ENCODE measurements at regions not wholly inside any gene's neighbourhood (a gene's known extent, or its start where the extent isn't known, plus 50 kb on each side); places are given as distances from the start of the nearest gene placed in this dataset.

- H3K9me3 Mint-ChIP-seq: peaks cover 5 to 8% of the 10 kb centered on the region in 2 donors
- no peak for ATAC-seq (replicated peaks)
- H3K4me3 Mint-ChIP-seq: no peak overlapping the region
- no peaks in the 10 kb centered on the region for H3K4me1 Mint-ChIP-seq (ENCODE audit: low read depth in 2 of 2)
- no peak overlapping the region for H3K27ac Mint-ChIP-seq
- no peak for DNase-seq
- no peaks in the 10 kb centered on the region for H3K36me3 Mint-ChIP-seq (ENCODE audit: insufficient read depth)
- H3K27me3 Mint-ChIP-seq: no peaks in the 10 kb centered on the region
These were observed 950.3 kb upstream of the ADGRL3 start for GRCh38 chr4:60249784-60250183.

GRCh38 chr4:60250657-60251056 lies 949.5 kb upstream of the ADGRL3 start:
- Mint-ChIP-seq H3K27ac (no peak overlapping the region), H3K9me3 (peaks cover 7 to 8% of the 10 kb centered on the region in 2 donors), H3K27me3 (no peaks in the 10 kb centered on the region), H3K4me3 (no peak overlapping the region), H3K4me1 (ENCODE audit: low read depth in 2 of 2) (no peaks in the 10 kb centered on the region), H3K36me3 (ENCODE audit: insufficient read depth) (no peaks in the 10 kb centered on the region)
- ATAC-seq (replicated peaks) (no peak), DNase-seq (no peak)

GRCh38 chr4:60259781-60260180 lies 940.3 kb upstream of the ADGRL3 start:
- peaks cover 0 to 8% of the 10 kb centered on the region in 2 donors for H3K9me3 Mint-ChIP-seq
- DNase-seq (no peak), ATAC-seq (replicated peaks) (no peak)
- H3K27me3 Mint-ChIP-seq: no peaks in the 10 kb centered on the region
- no peak overlapping the region for H3K27ac Mint-ChIP-seq
- H3K4me3 Mint-ChIP-seq: no peak overlapping the region
- H3K4me1 Mint-ChIP-seq (ENCODE audit: low read depth in 2 of 2): no peaks in the 10 kb centered on the region
- H3K36me3 Mint-ChIP-seq (ENCODE audit: insufficient read depth): no peaks in the 10 kb centered on the region

- Mint-ChIP-seq H3K9me3 (peaks cover 5 to 12% of the 10 kb centered on the region in 2 donors), H3K4me1 (ENCODE audit: low read depth in 2 of 2) (no peaks in the 10 kb centered on the region), H3K4me3 (no peak overlapping the region), H3K27me3 (no peaks in the 10 kb centered on the region), H3K27ac (no peak overlapping the region), H3K36me3 (ENCODE audit: insufficient read depth) (no peaks in the 10 kb centered on the region)
- DNase-seq (no peak), ATAC-seq (replicated peaks) (no peak)
These were observed 933.6 kb upstream of the ADGRL3 start for GRCh38 chr4:60266505-60266904.

- no peaks in the 10 kb centered on the region for H3K36me3 Mint-ChIP-seq (ENCODE audit: insufficient read depth)
- H3K27me3 Mint-ChIP-seq: no peaks in the 10 kb centered on the region
- no peak overlapping the region for H3K27ac Mint-ChIP-seq
- H3K9me3 Mint-ChIP-seq: peaks cover 13 to 14% of the 10 kb centered on the region in 2 donors
- no peak for ATAC-seq (replicated peaks)
- no peak for DNase-seq
- H3K4me3 Mint-ChIP-seq: no peak overlapping the region
- H3K4me1 Mint-ChIP-seq (ENCODE audit: low read depth in 2 of 2): no peaks in the 10 kb centered on the region
These were observed 903.7 kb upstream of the ADGRL3 start for GRCh38 chr4:60296386-60296785.

GRCh38 chr4:60313611-60314178 lies 886.4 kb upstream of the ADGRL3 start:
- ATAC-seq (replicated peaks): no peak
- no peak overlapping the region for H3K4me3 Mint-ChIP-seq
- no peaks in the 10 kb centered on the region for H3K36me3 Mint-ChIP-seq (ENCODE audit: insufficient read depth)
- H3K27me3 Mint-ChIP-seq: no peaks in the 10 kb centered on the region
- no peak overlapping the region for H3K27ac Mint-ChIP-seq
- peaks cover 0 to 1% of the 10 kb centered on the region in 2 donors for H3K4me1 Mint-ChIP-seq (ENCODE audit: low read depth in 2 of 2)
- peaks cover 3 to 17% of the 10 kb centered on the region in 2 donors for H3K9me3 Mint-ChIP-seq
- DNase-seq: no peak

DNA sequence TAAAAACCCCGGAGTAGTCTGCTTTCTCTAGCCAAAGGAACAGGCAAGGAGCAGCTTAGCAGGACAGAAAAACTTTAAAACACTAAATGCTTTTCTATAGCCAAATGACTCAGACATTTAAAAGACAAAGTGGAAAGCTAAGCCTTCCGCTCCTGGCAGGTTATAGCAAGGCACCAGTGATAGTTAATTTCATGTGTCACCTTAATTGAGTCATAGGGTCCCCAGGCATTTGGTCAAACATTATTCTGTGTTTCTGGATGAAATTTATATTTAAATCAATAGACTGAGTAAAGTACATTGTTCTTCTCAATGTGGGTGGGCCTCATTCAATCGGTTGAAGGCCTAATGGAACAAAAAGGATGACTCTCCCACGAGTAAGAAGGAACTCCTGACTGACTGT lies 885.7 kb upstream of the ADGRL3 start:
- Mint-ChIP-seq H3K4me3 (no peak overlapping the region), H3K36me3 (ENCODE audit: insufficient read depth) (no peaks in the 10 kb centered on the region), H3K4me1 (ENCODE audit: low read depth in 2 of 2) (peaks cover 0 to 1% of the 10 kb centered on the region in 2 donors), H3K27ac (no peak overlapping the region), H3K9me3 (peaks cover 3 to 20% of the 10 kb centered on the region in 2 donors), H3K27me3 (no peaks in the 10 kb centered on the region)
- DNase-seq (no peak), ATAC-seq (replicated peaks) (no peak)

GRCh38 chr4:60315586-60315985 lies 884.5 kb upstream of the ADGRL3 start:
- peaks cover 3 to 25% of the 10 kb centered on the region in 2 donors for H3K9me3 Mint-ChIP-seq
- no peak overlapping the region for H3K4me3 Mint-ChIP-seq
- ATAC-seq (replicated peaks) (no peak), DNase-seq (no peak)
- no peaks in the 10 kb centered on the region for H3K27me3 Mint-ChIP-seq
- H3K36me3 Mint-ChIP-seq (ENCODE audit: insufficient read depth): no peaks in the 10 kb centered on the region
- no peak overlapping the region for H3K27ac Mint-ChIP-seq
- H3K4me1 Mint-ChIP-seq (ENCODE audit: low read depth in 2 of 2): peaks cover 0 to 1% of the 10 kb centered on the region in 2 donors

GRCh38 chr4:60326735-60327134 lies 873.4 kb upstream of the ADGRL3 start:
- DNase-seq: no peak
- Mint-ChIP-seq H3K9me3 (peaks cover 4 to 7% of the 10 kb centered on the region in 2 donors), H3K27ac (no peak overlapping the region), H3K4me1 (ENCODE audit: low read depth in 2 of 2) (no peaks in the 10 kb centered on the region), H3K4me3 (no peak overlapping the region), H3K36me3 (ENCODE audit: insufficient read depth) (peaks cover 3% of the 10 kb centered on the region), H3K27me3 (no peaks in the 10 kb centered on the region)
- ATAC-seq (replicated peaks): no peak

DNA sequence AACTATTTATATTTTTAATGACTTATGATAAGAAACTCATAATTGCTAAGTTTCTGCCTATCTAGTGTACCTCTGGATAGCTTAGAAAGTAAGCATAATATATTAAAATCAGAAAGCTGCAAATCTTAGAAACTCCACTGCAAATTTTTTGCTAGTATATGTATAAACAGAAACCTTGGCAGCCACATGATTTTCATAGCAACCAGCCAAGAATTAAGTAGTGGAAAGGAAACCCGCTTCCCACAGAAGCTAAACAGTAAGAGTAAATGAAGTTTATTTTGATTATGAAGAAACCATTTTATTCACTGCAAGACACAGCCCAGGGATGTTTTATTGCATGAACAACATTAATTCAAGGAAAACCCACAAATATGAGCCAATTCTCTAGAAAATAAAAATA lies 872.5 kb upstream of the ADGRL3 start:
- Mint-ChIP-seq H3K27ac (no peak overlapping the region), H3K9me3 (peaks cover 2 to 7% of the 10 kb centered on the region in 2 donors), H3K4me3 (no peak overlapping the region), H3K36me3 (ENCODE audit: insufficient read depth) (peaks cover 3% of the 10 kb centered on the region), H3K27me3 (no peaks in the 10 kb centered on the region), H3K4me1 (ENCODE audit: low read depth in 2 of 2) (no peaks in the 10 kb centered on the region)
- DNase-seq (no peak), ATAC-seq (replicated peaks) (no peak)

DNA sequence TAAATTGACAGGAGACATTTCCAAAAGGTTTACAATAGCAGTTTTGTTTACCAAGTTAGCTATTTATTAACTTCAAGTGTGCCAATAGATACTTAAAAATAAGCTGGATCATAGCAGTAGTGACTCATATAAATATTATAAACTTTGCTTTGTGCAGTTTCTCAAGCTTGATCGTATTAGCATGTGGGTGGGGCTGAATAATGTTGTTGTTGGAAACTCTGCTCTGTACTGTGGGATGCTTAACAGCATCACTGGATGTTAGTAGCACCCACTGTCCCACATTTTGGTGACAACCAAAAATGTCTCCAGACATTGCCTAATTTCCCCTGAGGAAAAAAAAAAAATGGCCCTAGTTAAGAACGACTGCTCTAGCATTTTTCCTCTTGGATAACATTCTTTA lies 855.2 kb upstream of the ADGRL3 start:
- H3K27ac Mint-ChIP-seq: no peak overlapping the region
- no peaks in the 10 kb centered on the region for H3K36me3 Mint-ChIP-seq (ENCODE audit: insufficient read depth)
- no peaks in the 10 kb centered on the region for H3K27me3 Mint-ChIP-seq
- H3K4me3 Mint-ChIP-seq: no peak overlapping the region
- peaks cover 0 to 6% of the 10 kb centered on the region in 2 donors for H3K9me3 Mint-ChIP-seq
- H3K4me1 Mint-ChIP-seq (ENCODE audit: low read depth in 2 of 2): no peaks in the 10 kb centered on the region
- ATAC-seq (replicated peaks) (no peak), DNase-seq (no peak)

DNA sequence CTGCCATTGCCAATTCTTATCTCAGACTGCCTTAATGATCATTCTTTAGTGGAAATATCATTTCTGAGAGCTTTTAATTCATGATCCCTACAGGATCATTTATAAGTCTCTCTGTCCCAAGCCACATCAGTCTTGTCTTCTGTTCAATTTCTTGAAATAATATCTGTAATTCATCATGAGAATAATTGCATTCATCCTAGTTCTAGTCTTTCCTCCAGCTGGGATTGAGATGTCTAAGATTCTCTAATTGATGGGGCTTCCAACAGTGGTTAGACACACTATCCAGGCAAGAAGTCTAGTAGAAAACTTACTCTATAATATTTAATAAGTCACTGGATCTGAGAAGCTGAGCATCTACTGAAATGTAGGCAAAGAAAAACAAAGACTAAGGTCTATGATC lies 854.7 kb upstream of the ADGRL3 start:
- no peak for ATAC-seq (replicated peaks)

DNA sequence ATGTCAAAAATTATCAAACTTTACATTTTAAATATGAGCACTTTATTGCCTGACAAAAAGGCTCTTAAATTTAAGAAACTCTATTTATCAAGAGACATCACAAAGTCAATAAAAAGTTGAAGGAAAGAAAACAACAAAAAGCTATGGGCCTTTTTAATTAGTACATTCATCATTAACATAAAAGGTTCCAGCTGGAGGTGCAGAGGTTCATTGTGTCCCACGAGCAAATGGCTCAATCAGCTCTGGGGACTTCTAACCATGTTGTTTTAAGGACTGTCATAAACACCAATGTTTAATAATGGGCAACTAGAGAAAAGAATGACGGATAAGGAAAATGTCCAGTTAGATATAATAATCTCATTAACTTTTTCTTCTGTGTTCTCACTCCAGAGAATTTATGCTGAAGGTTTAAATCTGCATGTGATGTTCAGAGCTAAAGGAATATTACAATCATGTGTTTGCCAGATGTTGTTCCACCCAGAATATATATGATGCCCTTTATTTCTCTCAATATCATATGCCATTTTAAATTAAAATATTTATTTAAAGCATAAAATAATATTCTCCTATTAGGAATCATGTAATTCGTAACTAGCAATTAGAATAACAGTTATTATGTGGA lies 840.3 kb upstream of the ADGRL3 start:
- Mint-ChIP-seq H3K36me3 (ENCODE audit: insufficient read depth) (no peaks in the 10 kb centered on the region), H3K4me3 (no peak overlapping the region), H3K4me1 (ENCODE audit: low read depth in 2 of 2) (no peaks in the 10 kb centered on the region), H3K27ac (no peak overlapping the region), H3K9me3 (peaks cover 6 to 27% of the 10 kb centered on the region in 2 donors), H3K27me3 (no peaks in the 10 kb centered on the region)
- DNase-seq: no peak
- ATAC-seq (replicated peaks): no peak

More for the DNA sequence above, 854.7 kb upstream of the ADGRL3 start:
- DNase-seq: no peak
- Mint-ChIP-seq H3K9me3 (peaks cover 0 to 11% of the 10 kb centered on the region in 2 donors), H3K4me1 (ENCODE audit: low read depth in 2 of 2) (no peaks in the 10 kb centered on the region), H3K27me3 (no peaks in the 10 kb centered on the region), H3K36me3 (ENCODE audit: insufficient read depth) (no peaks in the 10 kb centered on the region), H3K27ac (no peak overlapping the region), H3K4me3 (no peak overlapping the region)

- DNase-seq: no peak
- Mint-ChIP-seq H3K36me3 (ENCODE audit: insufficient read depth) (no peaks in the 10 kb centered on the region), H3K9me3 (peaks cover 8 to 27% of the 10 kb centered on the region in 2 donors), H3K4me3 (no peak overlapping the region), H3K4me1 (ENCODE audit: low read depth in 2 of 2) (no peaks in the 10 kb centered on the region), H3K27me3 (no peaks in the 10 kb centered on the region), H3K27ac (no peak overlapping the region)
- ATAC-seq (replicated peaks): no peak
These were observed 835.0 kb upstream of the ADGRL3 start for GRCh38 chr4:60365176-60365575.
